ENCODE measurements at regions not wholly inside any gene's neighbourhood (a gene's known extent, or its start where the extent isn't known, plus 50 kb on each side); places are given as distances from the start of the nearest gene placed in this dataset.

- TF ChIP-seq IKZF2 (IDR thresholded peaks at IDR 0.05) = no peak
- no peak for TF ChIP-seq JUNB (IDR thresholded peaks at IDR 0.05)
Observed at GRCh38 chr11:19382131-19382611, 141.4 kb upstream of the E2F8 start (continued).

- SMC1A ChIA-PET (ENCODE audit: uncharacterized antibody, unreplicated experiment) = interaction anchor here (0.9 to 1.4 kb wide), 3 partner anchors 12 to 83 kb away, joined by 3 read pairs; no protein-coding TSS in a partner anchor
- BruUV-seq (replicated peaks) = no TSS peak
- 22% methylated on average over 2 of the region's 2 CpGs for WGBS (ENCODE audit: insufficient coverage, insufficient replicate concordance, low lambda C conversion rate, missing lambda C conversion rate)
- ATAC-seq (no peak), DNase-seq (ENCODE audit: low read depth, low spot score) (no peak), FAIRE-seq (no peak)
- in situ Hi-C loops (cut with MboI) (no loop called here), intact Hi-C loops (cut with micrococcal nuclease; ENCODE audit: unreplicated experiment) (no loop called here)
- H3K9ac ChIP-seq (ENCODE audit: control insufficient read depth, insufficient read depth, low read length) = no peak overlapping the region
- POLR2A ChIA-PET = no interaction called here
- no peaks in the 10 kb centered on the region for H4K20me1 ChIP-seq (ENCODE audit: control insufficient read depth, insufficient read depth)
- H3K79me2 ChIP-seq (ENCODE audit: control insufficient read depth, insufficient read depth, low read length) = no peaks in the 10 kb centered on the region
- no peak for TF ChIP-seq SIX5 (IDR thresholded peaks at IDR 0.05; ENCODE audit: low read depth, low read length, severe bottlenecking)
- no peak for TF ChIP-seq NBN (IDR thresholded peaks at IDR 0.05)
- no peak for TF ChIP-seq MAX (IDR thresholded peaks at IDR 0.05; ENCODE audit: low read depth, low read length)
- no peak for TF ChIP-seq NR2C2 (IDR thresholded peaks at IDR 0.05; ENCODE audit: borderline replicate concordance, control insufficient read depth, insufficient read length, low read depth)
- TF ChIP-seq POLR2AphosphoS5 (IDR thresholded peaks at IDR 0.05; ENCODE audit: low read length) = no peak
- TF ChIP-seq CBX3 (IDR thresholded peaks at IDR 0.05; ENCODE audit: borderline replicate concordance, low read depth) = no peak
- TF ChIP-seq MTA2 (IDR thresholded peaks at IDR 0.05; ENCODE audit: low read depth) = no peak
- no peak for TF ChIP-seq GATAD2B (conservative IDR thresholded peaks at IDR 0.05; ENCODE audit: low read depth)
- TF ChIP-seq SMAD5 (IDR thresholded peaks at IDR 0.05; ENCODE audit: low read depth) = no peak
- TF ChIP-seq NR2F1 (conservative IDR thresholded peaks at IDR 0.05) = no peak
- no peak for TF ChIP-seq PBX3 (IDR thresholded peaks at IDR 0.05; ENCODE audit: insufficient replicate concordance, low read depth, low read length)
- no peak for TF ChIP-seq E2F8 (IDR thresholded peaks at IDR 0.05; ENCODE audit: low read depth, partially characterized antibody)
- TF ChIP-seq REST (IDR thresholded peaks at IDR 0.05; ENCODE audit: low read depth, low read length) = no peak
- no peak for TF ChIP-seq ZNF24 (IDR thresholded peaks at IDR 0.05)
- TF ChIP-seq LARP7 (IDR thresholded peaks at IDR 0.05) = no peak
- no peak for TF ChIP-seq YBX1 (IDR thresholded peaks at IDR 0.05)
- H3K4me3 ChIP-seq = no peak overlapping the region
- H3K27me3 ChIP-seq (replicated peaks in 1 of 2; ENCODE audit: control insufficient read depth in 2 of 2, insufficient read depth in 2 of 2, low read length in 1 of 2) = no peaks in the 10 kb centered on the region; a peak in 1 of 4 replicates
- H3K36me3 ChIP-seq (ENCODE audit: control insufficient read depth in 2 of 2, insufficient read depth in 2 of 2, low read length in 1 of 2) = no peaks in the 10 kb centered on the region
- no peak overlapping the region for H3K27ac ChIP-seq (ENCODE audit: control insufficient read depth, insufficient read depth)
- H3K4me2 ChIP-seq (ENCODE audit: control insufficient read depth, insufficient read depth) = no peak overlapping the region
- CTCF ChIA-PET = no interaction called here
- H3K9me3 ChIP-seq (replicated peaks; ENCODE audit: control insufficient read depth, insufficient read depth, low read length) = no peaks in the 10 kb centered on the region
- RAD21 ChIA-PET (ENCODE audit: unreplicated experiment) = no interaction called here
- no peaks in the 10 kb centered on the region for H3K4me1 ChIP-seq (ENCODE audit: control insufficient read depth, insufficient read depth, low read length)
- H2AFZ ChIP-seq (ENCODE audit: control insufficient read depth, low read depth, low read length) = no peak overlapping the region
Observed at GRCh38 chr11:19380375-19380774, 139.6 kb upstream of the E2F8 start.

All from GM12878 (cell line).